IPS DF 19.7 (cell line): ENCODE measurements at regions not wholly inside any gene's neighbourhood (a gene's known extent, or its start where the extent isn't known, plus 50 kb on each side); places are given as distances from the start of the nearest gene placed in this dataset.
A peak's percentile ranks its signal among the peaks of the same experiment; 100 is the strongest.
"Not testable (repeated sequence)": the region's sequence is repeated elsewhere in the genome, so short reads cannot be mapped to it uniquely, and the experiment has no call there.

Experiments
- DNase-seq: peaks from one replicate; pipeline ENCODE4 v3.0.0-alpha.2; 2013; ENCODE audit warnings: low read depth, low spot score

- DNase-seq = no peak
Measured at GRCh38 chr5:38148021-38148625, 110.2 kb upstream of the EGFLAM start.

GRCh38 chr5:38143384-38143783, 115.0 kb upstream of the EGFLAM start:
- no peak for DNase-seq

GRCh38 chr5:38141665-38142064, 116.7 kb upstream of the EGFLAM start:
- DNase-seq = no peak

- no peak for DNase-seq
Measured at GRCh38 chr5:38138574-38138973, 119.8 kb upstream of the EGFLAM start.

- DNase-seq = no peak
Measured at GRCh38 chr5:38135486-38136039, 122.8 kb upstream of the EGFLAM start.

GRCh38 chr5:38134810-38135209, 123.5 kb upstream of the EGFLAM start:
- no peak for DNase-seq

GRCh38 chr5:38134294-38134693, 124.1 kb upstream of the EGFLAM start:
- DNase-seq = not testable (repeated sequence)

GRCh38 chr5:38131686-38132085, 126.7 kb upstream of the EGFLAM start:
- no peak for DNase-seq

- no peak for DNase-seq
Measured at GRCh38 chr5:38124321-38124720, 134.0 kb upstream of the EGFLAM start.

GRCh38 chr5:38121420-38121819, 136.9 kb upstream of the EGFLAM start:
- DNase-seq = no peak

GRCh38 chr5:38119836-38120235, 138.5 kb upstream of the EGFLAM start:
- no peak for DNase-seq

- DNase-seq = no peak
Measured at GRCh38 chr5:38117784-38118479, 140.4 kb upstream of the EGFLAM start.

GRCh38 chr5:38115318-38115827, 143.0 kb upstream of the EGFLAM start:
- no peak for DNase-seq

GRCh38 chr5:38113880-38114279, 144.5 kb upstream of the EGFLAM start:
- no peak for DNase-seq

GRCh38 chr5:38113456-38113855, 144.9 kb upstream of the EGFLAM start:
- DNase-seq = no peak

GRCh38 chr5:38112938-38113337, 145.4 kb upstream of the EGFLAM start:
- no peak for DNase-seq

- DNase-seq = no peak
Measured at GRCh38 chr5:38110130-38110529, 148.2 kb upstream of the EGFLAM start.

GRCh38 chr5:38107096-38107495, 151.3 kb upstream of the EGFLAM start:
- no peak for DNase-seq

- no peak for DNase-seq
Measured at GRCh38 chr5:38105801-38106200, 152.6 kb upstream of the EGFLAM start.

GRCh38 chr5:38105231-38105570, 153.2 kb upstream of the EGFLAM start:
- DNase-seq = no peak

GRCh38 chr5:38104497-38105230, 153.7 kb upstream of the EGFLAM start:
- peak; percentile 99 for DNase-seq

GRCh38 chr5:38101897-38102296, 156.5 kb upstream of the EGFLAM start:
- DNase-seq = no peak
